ENCODE measurements at regions not wholly inside any gene's neighbourhood (a gene's known extent, or its start where the extent isn't known, plus 50 kb on each side); places are given as distances from the start of the nearest gene placed in this dataset.

DNA sequence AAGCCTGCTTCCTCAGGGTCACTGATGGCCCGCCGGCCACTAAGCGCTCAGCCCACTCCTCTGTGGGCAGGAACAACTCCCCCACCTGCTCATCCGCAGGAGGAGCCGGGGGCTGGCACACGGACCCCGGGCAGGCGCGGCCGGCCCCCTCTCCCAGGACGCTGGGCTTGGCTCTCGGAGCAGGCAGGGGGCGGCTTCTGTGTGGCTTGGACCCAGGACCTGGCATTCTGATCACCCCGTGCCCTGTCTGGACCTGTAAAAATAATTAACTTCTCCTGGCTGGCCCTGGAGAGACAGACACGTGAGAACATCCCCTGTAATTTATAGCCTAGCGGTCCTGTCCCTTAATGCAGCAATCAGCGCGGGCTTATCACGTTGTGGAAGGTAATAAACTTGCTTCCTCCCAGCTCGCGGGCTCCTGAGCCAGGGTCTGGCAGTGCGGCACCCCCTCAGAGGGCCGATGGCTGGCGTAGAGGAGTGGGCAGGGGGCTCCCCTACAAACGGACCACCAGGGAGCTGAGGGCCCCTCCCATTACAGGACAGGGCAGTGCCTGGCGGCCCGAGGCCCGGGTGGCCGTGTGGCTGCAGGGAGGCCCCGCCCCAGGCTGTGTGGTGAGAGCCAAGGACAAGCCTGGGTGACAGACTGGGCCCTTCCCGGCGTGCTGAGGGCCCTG, 84.5 kb upstream of the NKX1-1 start:
- no peak for TF ChIP-seq POU2F2 (IDR thresholded peaks at IDR 0.05; ENCODE audit: low read depth, low read length)
- no peak for TF ChIP-seq POLR2A (IDR thresholded peaks at IDR 0.05; ENCODE audit: low read depth, low read length)
- TF ChIP-seq POLR2AphosphoS5 (IDR thresholded peaks at IDR 0.05; ENCODE audit: low read depth, low read length) = no peak
- TF ChIP-seq SPI1 (IDR thresholded peaks at IDR 0.05; ENCODE audit: low read depth, low read length) = no peak

Measured in GM12891 (cell line).